ENCODE measurements at regions not wholly inside any gene's neighbourhood (a gene's known extent, or its start where the extent isn't known, plus 50 kb on each side); places are given as distances from the start of the nearest gene placed in this dataset.

GRCh38 chr1:69172003-69173000 lies 395.4 kb upstream of the LRRC7 start:
- DNase-seq: no peak

GRCh38 chr1:69175053-69175452 lies 392.7 kb upstream of the LRRC7 start:
- DNase-seq: no peak

GRCh38 chr1:69180358-69180757 lies 387.4 kb upstream of the LRRC7 start:
- DNase-seq: no peak

GRCh38 chr1:69185378-69185777 lies 382.3 kb upstream of the LRRC7 start:
- DNase-seq: no peak

DNA sequence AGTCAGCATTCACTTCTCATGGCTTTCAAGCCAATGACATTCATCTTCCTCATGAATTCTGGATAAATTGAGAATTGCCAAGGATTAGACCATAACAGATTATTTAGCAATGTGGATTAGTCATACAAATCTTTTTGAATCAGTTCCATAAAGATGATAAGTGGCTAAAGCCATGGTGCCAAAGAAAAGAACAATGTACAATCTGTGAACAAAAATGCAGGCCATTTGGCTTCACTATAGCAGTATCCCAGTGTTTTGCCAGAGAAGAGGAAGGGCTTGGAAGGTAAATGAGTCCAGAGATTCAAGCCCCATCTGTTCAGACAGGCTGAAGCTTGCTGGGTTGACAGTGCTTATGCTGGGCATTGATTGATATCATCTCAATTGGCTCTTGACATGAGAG lies 376.4 kb upstream of the LRRC7 start:
- no peak for DNase-seq

DNA sequence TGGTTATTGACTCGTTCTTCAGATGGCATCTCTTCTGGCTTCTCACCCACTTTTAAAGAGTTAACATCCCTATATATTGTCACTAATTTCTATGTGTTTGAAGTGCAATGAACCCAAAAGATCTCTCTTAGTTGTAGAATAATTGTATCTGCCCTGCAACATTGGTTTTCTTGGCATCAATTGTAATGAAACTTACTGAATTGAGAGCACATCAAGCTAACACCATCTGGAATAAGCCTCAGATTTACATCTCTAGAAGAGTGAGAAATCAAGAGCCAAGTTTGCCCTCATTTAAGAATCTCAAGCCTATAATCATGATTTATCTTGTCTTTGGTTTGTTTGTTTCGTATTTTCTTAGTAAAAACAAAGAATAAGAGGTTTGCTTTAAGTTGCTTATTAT lies 372.6 kb upstream of the LRRC7 start:
- no peak for DNase-seq

DNA sequence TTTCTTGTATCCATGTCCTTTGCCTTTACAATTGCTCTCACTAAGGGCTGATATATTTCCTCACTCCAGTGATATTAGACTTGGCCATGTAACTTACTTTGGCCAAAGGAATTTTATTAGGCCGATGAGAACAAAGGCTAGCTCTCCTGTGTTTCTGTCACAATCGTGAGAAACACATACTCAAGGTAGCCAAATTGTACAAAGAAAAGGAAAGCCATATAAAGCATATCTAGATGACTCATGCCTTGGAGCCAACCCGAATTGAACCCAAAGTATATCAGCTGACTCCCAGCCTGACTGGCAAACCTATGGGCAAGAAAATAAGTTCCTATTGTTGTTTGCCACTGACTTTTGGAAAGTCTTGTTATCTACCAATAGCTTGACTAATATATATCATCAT lies 371.7 kb upstream of the LRRC7 start:
- DNase-seq: no peak

- no peak for DNase-seq
Observed at GRCh38 chr1:69197816-69198215, 369.9 kb upstream of the LRRC7 start.

DNA sequence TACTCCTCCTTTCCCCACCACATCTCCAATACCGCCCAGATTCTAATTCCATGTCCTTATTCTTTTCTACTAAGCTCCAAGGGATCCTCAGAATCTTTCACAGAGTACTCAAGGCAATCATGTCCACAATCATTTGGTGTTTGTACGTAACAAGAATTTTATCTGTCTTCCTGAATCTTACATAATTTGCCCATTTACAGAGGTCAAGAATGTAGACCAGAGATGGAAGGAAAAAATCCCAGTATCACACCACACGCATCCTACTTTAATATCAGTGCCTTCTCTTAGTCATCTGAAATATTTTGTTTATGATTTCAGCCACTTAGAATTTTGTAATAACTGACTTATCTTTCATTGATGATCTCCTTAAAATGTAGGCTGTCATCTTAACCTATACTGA lies 366.0 kb upstream of the LRRC7 start:
- no peak for DNase-seq

DNA sequence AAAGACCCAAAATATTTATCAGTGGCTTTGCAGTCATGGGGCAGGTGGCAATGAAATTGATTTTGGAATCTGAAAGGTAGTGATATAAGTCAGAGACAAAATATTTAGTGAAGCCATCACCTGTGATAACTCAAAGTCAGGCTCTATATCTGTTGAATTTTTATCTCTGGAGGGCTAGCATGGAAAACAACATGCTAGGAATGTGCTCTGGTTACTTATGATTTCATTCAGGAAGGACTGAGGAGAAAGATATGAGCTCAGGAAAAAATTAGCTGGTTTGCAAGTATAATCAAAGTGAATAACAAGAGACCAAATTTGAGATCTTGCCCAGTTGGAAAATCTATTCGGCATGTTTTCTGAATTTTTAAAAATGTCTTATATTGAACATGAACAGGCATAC lies 364.6 kb upstream of the LRRC7 start:
- DNase-seq: no peak

DNA sequence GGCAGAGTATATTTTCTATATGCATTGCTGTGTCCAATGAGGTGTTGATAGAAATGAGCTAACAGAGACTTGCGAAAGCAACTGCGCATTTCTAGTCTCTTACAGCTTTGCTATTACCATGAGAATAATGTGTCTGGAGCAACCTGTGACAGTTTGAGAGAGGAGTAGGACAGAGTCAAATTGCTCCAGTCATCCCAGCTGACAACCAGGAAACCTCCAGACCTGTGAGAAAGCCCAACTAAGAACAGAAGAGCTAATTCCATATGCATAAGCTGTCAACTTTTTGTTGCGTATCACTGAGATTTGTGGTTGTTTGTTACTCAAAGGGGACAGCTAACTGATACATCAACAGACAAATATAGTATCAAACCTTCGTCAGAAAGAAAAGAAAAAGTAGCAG lies 354.1 kb upstream of the LRRC7 start:
- DNase-seq: no peak

- no peak for DNase-seq
Observed at GRCh38 chr1:69215883-69216282, 351.8 kb upstream of the LRRC7 start.

- DNase-seq: no peak
Observed at GRCh38 chr1:69220672-69221071, 347.1 kb upstream of the LRRC7 start.

DNA sequence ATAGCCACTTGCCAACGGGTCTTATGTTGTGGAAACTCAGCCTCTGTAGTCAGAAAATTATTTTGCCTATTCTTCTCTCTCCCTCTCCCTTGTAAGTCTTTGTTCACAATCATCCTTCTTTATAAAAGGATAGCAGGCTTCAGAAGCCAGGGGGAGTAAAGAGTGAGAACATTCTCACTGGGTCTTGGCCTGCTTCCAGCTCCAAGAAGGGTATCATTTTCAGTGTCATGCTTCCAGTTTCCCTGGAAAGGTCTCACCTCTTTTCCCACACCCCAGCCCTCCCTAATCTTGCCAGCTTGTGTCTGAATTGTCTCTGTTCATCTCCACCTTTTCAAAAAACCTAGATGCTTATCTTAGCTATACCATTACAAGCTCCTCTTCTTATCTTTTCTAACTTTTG lies 346.2 kb upstream of the LRRC7 start:
- DNase-seq: no peak

DNA sequence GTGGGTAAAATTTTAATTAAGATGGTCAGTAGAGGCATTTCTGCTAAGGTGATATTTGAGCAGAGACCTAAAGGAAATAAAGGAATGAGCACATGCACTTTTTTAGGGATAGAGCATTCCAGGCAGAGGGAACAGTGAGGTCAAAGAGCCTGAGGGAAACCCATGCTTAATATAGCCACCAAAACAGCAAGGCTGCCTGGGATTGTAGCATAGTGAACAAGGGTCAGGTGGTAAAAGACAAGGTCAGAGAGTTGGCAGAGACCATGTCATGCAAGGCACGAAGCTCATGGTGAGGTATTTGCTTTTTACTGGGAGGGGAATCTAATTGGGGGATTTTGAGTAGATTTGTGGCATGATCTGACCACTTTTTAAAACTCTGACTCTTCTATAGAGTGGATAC lies 344.6 kb upstream of the LRRC7 start:
- no peak for DNase-seq

DNA sequence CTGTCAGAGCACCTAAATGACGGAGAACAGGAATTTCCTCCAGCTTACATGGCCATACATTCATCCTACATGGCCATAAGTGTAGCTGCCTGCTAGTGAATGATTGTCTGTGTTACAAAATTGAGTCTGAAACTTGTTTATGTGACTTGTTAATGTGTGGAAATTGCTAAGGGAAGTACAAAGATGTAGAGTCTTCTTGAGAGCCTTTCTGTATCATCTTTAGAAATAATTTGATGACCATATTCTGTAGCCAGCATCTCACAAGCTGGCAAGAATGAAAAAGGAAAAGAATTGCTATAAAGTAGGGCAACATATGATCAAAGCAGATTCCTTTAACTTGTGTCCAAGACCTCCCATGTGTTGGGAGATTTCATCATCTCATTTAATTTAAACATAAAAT lies 339.2 kb upstream of the LRRC7 start:
- DNase-seq: no peak

- no peak for DNase-seq
Observed at GRCh38 chr1:69230208-69230607, 337.5 kb upstream of the LRRC7 start.

DNA sequence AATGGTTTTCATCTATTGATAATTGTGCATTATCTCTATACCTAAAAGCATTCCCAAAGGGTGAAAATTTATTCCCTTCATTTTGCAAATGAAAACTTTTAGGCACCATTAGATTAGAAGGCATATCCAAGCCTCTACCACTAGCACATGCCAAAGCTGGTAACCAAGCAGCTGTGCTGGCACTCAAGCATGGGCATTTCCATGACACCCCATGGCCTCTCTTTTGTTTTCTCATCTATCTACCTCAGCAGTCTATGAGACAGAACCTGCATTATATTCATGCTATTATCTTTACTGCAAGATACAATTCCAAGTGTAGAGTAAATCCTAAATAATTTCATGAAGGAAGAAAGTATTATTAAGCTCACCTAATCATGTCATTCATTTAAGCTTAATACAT lies 334.3 kb upstream of the LRRC7 start:
- no peak for DNase-seq

GRCh38 chr1:69244211-69244610 lies 323.5 kb upstream of the LRRC7 start:
- DNase-seq: no peak

DNA sequence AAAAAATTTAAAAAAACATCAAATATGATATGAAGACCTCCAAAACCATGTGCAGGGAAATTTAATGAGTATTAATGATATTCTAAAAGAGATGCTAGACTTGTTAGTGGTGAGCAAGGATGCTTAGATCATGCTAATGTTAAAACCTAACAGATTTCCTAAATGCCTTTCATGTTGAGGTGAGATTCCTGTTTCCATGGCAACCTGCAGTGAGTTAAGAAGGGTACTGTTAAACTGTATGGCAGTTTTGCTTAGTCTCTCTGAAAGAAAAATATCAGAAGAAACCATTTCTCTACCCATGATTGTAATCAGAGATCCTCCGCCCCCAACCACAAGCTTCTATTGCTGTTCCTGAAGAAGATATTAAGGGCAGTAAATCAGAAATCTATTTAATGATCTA lies 321.6 kb upstream of the LRRC7 start:
- no peak for DNase-seq

- DNase-seq: no peak
Observed at GRCh38 chr1:69246710-69247109, 321.0 kb upstream of the LRRC7 start.

GRCh38 chr1:69252696-69253095 lies 315.0 kb upstream of the LRRC7 start:
- DNase-seq: no peak

DNA sequence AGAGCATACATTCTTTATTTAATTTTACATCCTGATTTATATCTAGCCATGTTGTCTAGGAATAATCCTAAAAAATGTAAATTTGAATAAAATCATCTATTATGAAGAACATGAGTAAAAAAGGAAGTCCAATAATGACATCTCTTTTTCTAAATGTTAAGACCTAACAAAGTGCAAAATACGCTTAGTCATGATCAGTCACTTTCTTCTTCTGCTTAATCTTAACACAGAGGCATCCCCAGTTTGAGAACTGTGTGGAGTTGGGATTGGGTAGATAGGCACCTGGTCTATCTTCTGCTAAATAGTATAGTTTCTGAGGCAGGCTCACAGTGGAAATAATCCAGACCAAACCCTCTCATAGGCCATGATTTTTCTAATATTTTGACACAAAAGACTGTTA lies 311.7 kb upstream of the LRRC7 start:
- DNase-seq: no peak

GRCh38 chr1:69258842-69259241 lies 308.9 kb upstream of the LRRC7 start:
- no peak for DNase-seq

DNA sequence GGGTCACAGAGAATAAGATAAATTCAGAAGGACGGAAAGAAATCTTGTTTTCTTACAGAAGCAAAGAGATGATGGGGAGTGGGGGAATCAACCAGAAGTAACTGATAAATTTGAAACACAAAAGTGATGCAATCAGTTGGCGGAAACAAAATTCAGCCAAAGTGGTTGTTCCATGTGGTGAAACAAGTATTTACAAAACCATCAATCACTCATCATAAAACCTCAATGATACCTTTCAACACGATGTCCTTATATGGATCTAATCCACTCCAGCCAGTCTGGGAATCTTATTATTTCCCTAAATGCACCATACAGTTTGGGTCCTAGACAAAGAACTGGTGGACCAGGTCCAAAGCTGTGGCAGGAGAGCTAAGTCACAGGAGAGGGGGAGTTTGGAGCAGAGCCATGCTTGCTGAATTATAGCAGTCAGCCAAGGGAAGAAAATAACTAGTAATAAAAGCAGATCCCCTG lies 303.8 kb upstream of the LRRC7 start:
- no peak for DNase-seq
